Neural progenitor cell (in vitro differentiated cells): ENCODE measurements at regions not wholly inside any gene's neighbourhood (a gene's known extent, or its start where the extent isn't known, plus 50 kb on each side); places are given as distances from the start of the nearest gene placed in this dataset.

Source experiments
- DNase-seq: peaks from one replicate; pipeline ENCODE4 v3.0.0-alpha.2; 2016; ENCODE audit warnings: low spot score
- H2AFZ ChIP-seq: fragments of 200-600 bp; sonication (generic); replicated peaks from 2 replicates; pipeline ENCODE4 v1.6.1; 2016; ENCODE audit warnings: antibody characterized with exemption
- H3F3A ChIP-seq: fragments of 200-600 bp; sonication (generic); 2 replicates; pipeline ENCODE4 v1.6.1; 2016; ENCODE audit warnings: antibody characterized with exemption, low read depth
- H3K27ac ChIP-seq: fragments of 200-600 bp; sonication (generic); 2 replicates; pipeline ENCODE4 v1.5.1; 2016; ENCODE audit warnings: mild to moderate bottlenecking
- H3K27me3 ChIP-seq: fragments of 200-600 bp; sonication (generic); 2 replicates; pipeline ENCODE4 v1.6.1; 2016; ENCODE audit warnings: mild to moderate bottlenecking, moderate library complexity
- H3K36me3 ChIP-seq: fragments of 200-600 bp; sonication (generic); 2 replicates; pipeline ENCODE4 v1.5.1; 2016
- H3K4me1 ChIP-seq: fragments of 200-600 bp; sonication (generic); 2 replicates; pipeline ENCODE4 v1.6.1; 2016; ENCODE audit warnings: mixed run types
- H3K4me2 ChIP-seq: fragments of 200-600 bp; sonication (generic); 2 replicates; pipeline ENCODE4 v1.6.1; 2016
- H3K4me3 ChIP-seq: fragments of 200-600 bp; sonication (generic); 2 replicates; pipeline ENCODE4 v1.5.1; 2016
- H3K79me2 ChIP-seq: fragments of 200-600 bp; sonication (generic); 2 replicates; pipeline ENCODE4 v1.6.1; 2016; ENCODE audit warnings: low read depth
- H3K9ac ChIP-seq: fragments of 200-600 bp; sonication (generic); 2 replicates; pipeline ENCODE4 v1.6.1; 2016
- H3K9me3 ChIP-seq: fragments of 200-600 bp; sonication (generic); 2 replicates; pipeline ENCODE4 v1.5.1; 2016; ENCODE audit warnings: low read depth
- H4K20me1 ChIP-seq: fragments of 200-600 bp; sonication (generic); 2 replicates; pipeline ENCODE4 v1.6.1; 2016; ENCODE audit warnings: low read depth
- H3K27ac Mint-ChIP-seq: 3 replicates; pipeline ENCODE4 v1.8.0; 2021; ENCODE audit warnings: mixed read lengths
- H3K27me3 Mint-ChIP-seq: 2 replicates; pipeline ENCODE4 v1.8.0; 2022; ENCODE audit warnings: low read depth, mild to moderate bottlenecking, inconsistent platforms, moderate library complexity, mixed read lengths; ENCODE audit not compliant: insufficient read depth
- H3K36me3 Mint-ChIP-seq: 3 replicates; pipeline ENCODE4 v1.8.0; 2021; ENCODE audit warnings: mixed read lengths
- H3K4me1 Mint-ChIP-seq: 3 replicates; pipeline ENCODE4 v1.8.0; 2021; ENCODE audit warnings: mixed read lengths
- H3K4me3 Mint-ChIP-seq: 3 replicates; pipeline ENCODE4 v1.8.0; 2021; ENCODE audit warnings: mild to moderate bottlenecking, moderate library complexity, mixed read lengths
- H3K9me3 Mint-ChIP-seq: 3 replicates; pipeline ENCODE4 v1.8.0; 2020; ENCODE audit warnings: mixed read lengths
- CTCF ChIP-seq: fragments of 200-600 bp; sonication (generic); IDR thresholded peaks from 2 replicates; pipeline ENCODE4 v1.5.1; 2017; ENCODE audit warnings: antibody characterized with exemption, mild to moderate bottlenecking
- EZH2 ChIP-seq: fragments of 200-600 bp; sonication (generic); IDR thresholded peaks from 2 replicates; pipeline ENCODE4 v1.6.1; 2017; ENCODE audit warnings: antibody characterized with exemption, mild to moderate bottlenecking, moderate library complexity
- EZH2phosphoT487 ChIP-seq: fragments of 200-600 bp; sonication (generic); IDR thresholded peaks from 2 replicates; pipeline ENCODE4 v1.6.1; 2017; ENCODE audit warnings: antibody characterized with exemption

- Histone ChIP-seq H3K27ac (no peak overlapping the region), H3F3A (no peaks in the 10 kb centered on the region), H3K4me1 (no peaks in the 10 kb centered on the region), H3K4me3 (no peak overlapping the region), H3K9me3 (no peaks in the 10 kb centered on the region), H3K27me3 (no peaks in the 10 kb centered on the region), H3K36me3 (no peaks in the 10 kb centered on the region), H3K4me2 (no peak overlapping the region), H2AFZ (no peak overlapping the region), H3K9ac (no peak overlapping the region), H4K20me1 (no peaks in the 10 kb centered on the region), H3K79me2 (no peaks in the 10 kb centered on the region)
- H3K4me1 Mint-ChIP-seq = peaks cover 17% of the 10 kb centered on the region
- no peaks in the 10 kb centered on the region for H3K9me3 Mint-ChIP-seq
- peaks cover 11% of the 10 kb centered on the region for H3K27me3 Mint-ChIP-seq
- no peak overlapping the region for H3K4me3 Mint-ChIP-seq
- DNase-seq = no peak
- no peak for TF ChIP-seq EZH2phosphoT487
- no peak for TF ChIP-seq CTCF
- no peak for TF ChIP-seq EZH2
- H3K36me3 Mint-ChIP-seq = no peaks in the 10 kb centered on the region
- no peak overlapping the region for H3K27ac Mint-ChIP-seq
Measured at GRCh38 chr10:47076949-47077361, 165.7 kb downstream of the PTPN20 start.

GRCh38 chr10:47077386-47077785 is 166.2 kb downstream of the PTPN20 start:
- H2AFZ ChIP-seq = no peak overlapping the region
- Mint-ChIP-seq H3K4me1 (peaks cover 17% of the 10 kb centered on the region), H3K27me3 (peaks cover 12% of the 10 kb centered on the region), H3K4me3 (no peak overlapping the region), H3K36me3 (no peaks in the 10 kb centered on the region), H3K27ac (peak overlapping the region; percentile 26), H3K9me3 (no peaks in the 10 kb centered on the region)
- H3K9me3 ChIP-seq = no peaks in the 10 kb centered on the region
- H3K4me1 ChIP-seq = no peaks in the 10 kb centered on the region
- H3K9ac ChIP-seq = no peak overlapping the region
- H3F3A ChIP-seq = no peaks in the 10 kb centered on the region
- TF ChIP-seq EZH2phosphoT487 = no peak
- TF ChIP-seq EZH2 = no peak
- TF ChIP-seq CTCF = no peak
- no peak overlapping the region for H3K27ac ChIP-seq
- no peaks in the 10 kb centered on the region for H3K36me3 ChIP-seq
- no peak overlapping the region for H3K4me3 ChIP-seq
- no peak for DNase-seq
- no peaks in the 10 kb centered on the region for H4K20me1 ChIP-seq
- H3K27me3 ChIP-seq = no peaks in the 10 kb centered on the region
- H3K79me2 ChIP-seq = no peaks in the 10 kb centered on the region
- H3K4me2 ChIP-seq = no peak overlapping the region

- Histone ChIP-seq H3K36me3 (no peaks in the 10 kb centered on the region), H3K27ac (no peak overlapping the region), H3K9me3 (no peaks in the 10 kb centered on the region), H3K4me3 (no peak overlapping the region), H3F3A (no peaks in the 10 kb centered on the region), H3K4me1 (no peaks in the 10 kb centered on the region), H3K4me2 (no peak overlapping the region), H3K79me2 (no peaks in the 10 kb centered on the region), H3K27me3 (no peaks in the 10 kb centered on the region), H4K20me1 (no peaks in the 10 kb centered on the region), H2AFZ (no peak overlapping the region), H3K9ac (no peak overlapping the region)
- DNase-seq = no peak
- H3K4me3 Mint-ChIP-seq = no peak overlapping the region
- H3K4me1 Mint-ChIP-seq = peaks cover 17% of the 10 kb centered on the region
- H3K36me3 Mint-ChIP-seq = no peaks in the 10 kb centered on the region
- H3K9me3 Mint-ChIP-seq = no peaks in the 10 kb centered on the region
- no peak for TF ChIP-seq EZH2
- no peak for TF ChIP-seq CTCF
- H3K27me3 Mint-ChIP-seq = peaks cover 12% of the 10 kb centered on the region
- H3K27ac Mint-ChIP-seq = no peak overlapping the region
Measured at GRCh38 chr10:47077941-47078340, 166.7 kb downstream of the PTPN20 start.
